ENCODE measurements at regions not wholly inside any gene's neighbourhood (a gene's known extent, or its start where the extent isn't known, plus 50 kb on each side); places are given as distances from the start of the nearest gene placed in this dataset.

GRCh38 chr12:45627407-45628069 lies 102.0 kb upstream of the ARID2 start:
- TF ChIP-seq TAF1 (IDR thresholded peaks at IDR 0.05; ENCODE audit: borderline replicate concordance, insufficient read depth, low read length): no peak
- no peak for TF ChIP-seq SIN3A (IDR thresholded peaks at IDR 0.05; ENCODE audit: borderline replicate concordance, insufficient read depth, low read length)
- TF ChIP-seq, protein P1, sequence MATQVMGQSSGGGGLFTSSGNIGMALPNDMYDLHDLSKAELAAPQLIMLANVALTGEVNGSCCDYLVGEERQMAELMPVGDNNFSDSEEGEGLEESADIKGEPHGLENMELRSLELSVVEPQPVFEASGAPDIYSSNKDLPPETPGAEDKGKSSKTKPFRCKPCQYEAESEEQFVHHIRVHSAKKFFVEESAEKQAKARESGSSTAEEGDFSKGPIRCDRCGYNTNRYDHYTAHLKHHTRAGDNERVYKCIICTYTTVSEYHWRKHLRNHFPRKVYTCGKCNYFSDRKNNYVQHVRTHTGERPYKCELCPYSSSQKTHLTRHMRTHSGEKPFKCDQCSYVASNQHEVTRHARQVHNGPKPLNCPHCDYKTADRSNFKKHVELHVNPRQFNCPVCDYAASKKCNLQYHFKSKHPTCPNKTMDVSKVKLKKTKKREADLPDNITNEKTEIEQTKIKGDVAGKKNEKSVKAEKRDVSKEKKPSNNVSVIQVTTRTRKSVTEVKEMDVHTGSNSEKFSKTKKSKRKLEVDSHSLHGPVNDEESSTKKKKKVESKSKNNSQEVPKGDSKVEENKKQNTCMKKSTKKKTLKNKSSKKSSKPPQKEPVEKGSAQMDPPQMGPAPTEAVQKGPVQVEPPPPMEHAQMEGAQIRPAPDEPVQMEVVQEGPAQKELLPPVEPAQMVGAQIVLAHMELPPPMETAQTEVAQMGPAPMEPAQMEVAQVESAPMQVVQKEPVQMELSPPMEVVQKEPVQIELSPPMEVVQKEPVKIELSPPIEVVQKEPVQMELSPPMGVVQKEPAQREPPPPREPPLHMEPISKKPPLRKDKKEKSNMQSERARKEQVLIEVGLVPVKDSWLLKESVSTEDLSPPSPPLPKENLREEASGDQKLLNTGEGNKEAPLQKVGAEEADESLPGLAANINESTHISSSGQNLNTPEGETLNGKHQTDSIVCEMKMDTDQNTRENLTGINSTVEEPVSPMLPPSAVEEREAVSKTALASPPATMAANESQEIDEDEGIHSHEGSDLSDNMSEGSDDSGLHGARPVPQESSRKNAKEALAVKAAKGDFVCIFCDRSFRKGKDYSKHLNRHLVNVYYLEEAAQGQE (IDR thresholded peaks at IDR 0.05; ENCODE audit: insufficient read depth in 1 of 2, low read depth in 2 of 2, low read length in 2 of 2): no peak
- TF ChIP-seq POLR2AphosphoS5 (IDR thresholded peaks at IDR 0.05; ENCODE audit: low read depth, low read length): no peak
- no peak for TF ChIP-seq FOXP2 (optimal IDR thresholded peaks at IDR 0.05; ENCODE audit: borderline replicate concordance, extremely low read depth, extremely low read length, insufficient read depth)

DNA sequence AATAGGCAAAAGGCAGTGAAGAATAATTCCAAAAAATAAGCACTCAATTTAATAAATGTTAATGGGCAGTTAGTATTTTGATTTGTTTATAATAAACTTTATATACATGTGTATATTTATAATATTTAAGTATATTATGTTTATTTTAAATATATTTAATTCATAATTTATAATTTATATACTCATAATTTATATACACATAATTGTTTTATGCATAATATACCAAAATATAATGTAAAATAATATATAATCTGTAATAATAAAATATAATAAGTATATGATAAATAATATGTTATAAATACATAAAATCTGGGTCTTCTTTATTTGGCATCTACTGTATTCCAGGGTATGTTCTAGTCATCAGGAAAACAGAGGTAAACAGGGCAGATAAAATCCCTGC lies 100.2 kb upstream of the ARID2 start:
- TF ChIP-seq SIN3A (IDR thresholded peaks at IDR 0.05; ENCODE audit: borderline replicate concordance, insufficient read depth, low read length) (no peak), POLR2AphosphoS5 (IDR thresholded peaks at IDR 0.05; ENCODE audit: low read depth, low read length) (no peak), FOXP2 (optimal IDR thresholded peaks at IDR 0.05; ENCODE audit: borderline replicate concordance, extremely low read depth, extremely low read length, insufficient read depth) (no peak), TAF1 (IDR thresholded peaks at IDR 0.05; ENCODE audit: borderline replicate concordance, insufficient read depth, low read length) (no peak)
- TF ChIP-seq, protein P1 (IDR thresholded peaks at IDR 0.05; ENCODE audit: insufficient read depth in 1 of 2, low read depth in 2 of 2, low read length in 2 of 2): no peak

- no peak for TF ChIP-seq FOXP2 (optimal IDR thresholded peaks at IDR 0.05; ENCODE audit: borderline replicate concordance, extremely low read depth, extremely low read length, insufficient read depth)
- TF ChIP-seq, protein P1 (IDR thresholded peaks at IDR 0.05; ENCODE audit: insufficient read depth in 1 of 2, low read depth in 2 of 2, low read length in 2 of 2): no peak
- TF ChIP-seq POLR2AphosphoS5 (IDR thresholded peaks at IDR 0.05; ENCODE audit: low read depth, low read length): no peak
- TF ChIP-seq TAF1 (IDR thresholded peaks at IDR 0.05; ENCODE audit: borderline replicate concordance, insufficient read depth, low read length): no peak
- TF ChIP-seq SIN3A (IDR thresholded peaks at IDR 0.05; ENCODE audit: borderline replicate concordance, insufficient read depth, low read length): no peak
Measured at GRCh38 chr12:45633733-45634132, 95.8 kb upstream of the ARID2 start.

- no peak for TF ChIP-seq POLR2AphosphoS5 (IDR thresholded peaks at IDR 0.05; ENCODE audit: low read depth, low read length)
- TF ChIP-seq SIN3A (IDR thresholded peaks at IDR 0.05; ENCODE audit: borderline replicate concordance, insufficient read depth, low read length): no peak
- no peak for TF ChIP-seq FOXP2 (optimal IDR thresholded peaks at IDR 0.05; ENCODE audit: borderline replicate concordance, extremely low read depth, extremely low read length, insufficient read depth)
- no peak for TF ChIP-seq TAF1 (IDR thresholded peaks at IDR 0.05; ENCODE audit: borderline replicate concordance, insufficient read depth, low read length)
- TF ChIP-seq, protein P1 (IDR thresholded peaks at IDR 0.05; ENCODE audit: insufficient read depth in 1 of 2, low read depth in 2 of 2, low read length in 2 of 2): no peak
Measured at GRCh38 chr12:45634273-45634917, 95.1 kb upstream of the ARID2 start.

All from PFSK-1 (cell line).